Neural cell (in vitro differentiated cells): ENCODE measurements at regions not wholly inside any gene's neighbourhood (a gene's known extent, or its start where the extent isn't known, plus 50 kb on each side); places are given as distances from the start of the nearest gene placed in this dataset.

Experiments
- EP300 ChIP-seq: fragments of 450-650 bp; conservative IDR thresholded peaks from 2 replicates; pipeline ENCODE4 v1.6.1; 2014; ENCODE audit warnings: antibody characterized with exemption, mild to moderate bottlenecking, moderate library complexity; ENCODE audit not compliant: poor library complexity, severe bottlenecking
- MXI1 ChIP-seq: fragments of 450-650 bp; conservative IDR thresholded peaks from 2 replicates; pipeline ENCODE4 v1.6.1; 2014; ENCODE audit warnings: antibody characterized with exemption, mild to moderate bottlenecking; ENCODE audit not compliant: poor library complexity, severe bottlenecking
- POLR2AphosphoS5 ChIP-seq: IDR thresholded peaks from 2 replicates; pipeline ENCODE4 v1.6.1; 2012
- TF ChIP-seq, protein P1 (sequence below): IDR thresholded peaks from 2 replicates; pipeline ENCODE4 v1.6.1; 2012; ENCODE audit warnings: borderline replicate concordance

DNA sequence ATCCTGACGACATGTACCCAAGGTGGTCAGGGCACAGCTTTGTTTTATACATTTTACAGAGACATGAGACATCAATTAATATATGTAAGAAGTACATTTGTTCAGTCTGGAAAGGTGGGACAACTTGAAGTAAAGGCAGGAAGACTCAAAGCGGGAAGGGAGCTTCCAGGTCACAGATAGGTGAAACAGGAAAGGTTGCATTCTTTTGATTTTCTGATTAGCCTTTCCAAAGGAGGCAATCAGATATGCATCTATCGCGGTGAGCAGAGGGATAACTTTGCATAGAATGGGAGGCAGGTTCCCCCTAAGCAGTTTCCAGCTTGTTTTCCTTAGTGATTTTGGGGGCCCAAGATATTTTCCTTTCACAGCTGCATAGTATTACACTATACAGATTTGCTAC, 358.4 kb downstream of the GLUD2 start:
- no peak for TF ChIP-seq POLR2AphosphoS5
- no peak for TF ChIP-seq MXI1
- TF ChIP-seq, protein P1, sequence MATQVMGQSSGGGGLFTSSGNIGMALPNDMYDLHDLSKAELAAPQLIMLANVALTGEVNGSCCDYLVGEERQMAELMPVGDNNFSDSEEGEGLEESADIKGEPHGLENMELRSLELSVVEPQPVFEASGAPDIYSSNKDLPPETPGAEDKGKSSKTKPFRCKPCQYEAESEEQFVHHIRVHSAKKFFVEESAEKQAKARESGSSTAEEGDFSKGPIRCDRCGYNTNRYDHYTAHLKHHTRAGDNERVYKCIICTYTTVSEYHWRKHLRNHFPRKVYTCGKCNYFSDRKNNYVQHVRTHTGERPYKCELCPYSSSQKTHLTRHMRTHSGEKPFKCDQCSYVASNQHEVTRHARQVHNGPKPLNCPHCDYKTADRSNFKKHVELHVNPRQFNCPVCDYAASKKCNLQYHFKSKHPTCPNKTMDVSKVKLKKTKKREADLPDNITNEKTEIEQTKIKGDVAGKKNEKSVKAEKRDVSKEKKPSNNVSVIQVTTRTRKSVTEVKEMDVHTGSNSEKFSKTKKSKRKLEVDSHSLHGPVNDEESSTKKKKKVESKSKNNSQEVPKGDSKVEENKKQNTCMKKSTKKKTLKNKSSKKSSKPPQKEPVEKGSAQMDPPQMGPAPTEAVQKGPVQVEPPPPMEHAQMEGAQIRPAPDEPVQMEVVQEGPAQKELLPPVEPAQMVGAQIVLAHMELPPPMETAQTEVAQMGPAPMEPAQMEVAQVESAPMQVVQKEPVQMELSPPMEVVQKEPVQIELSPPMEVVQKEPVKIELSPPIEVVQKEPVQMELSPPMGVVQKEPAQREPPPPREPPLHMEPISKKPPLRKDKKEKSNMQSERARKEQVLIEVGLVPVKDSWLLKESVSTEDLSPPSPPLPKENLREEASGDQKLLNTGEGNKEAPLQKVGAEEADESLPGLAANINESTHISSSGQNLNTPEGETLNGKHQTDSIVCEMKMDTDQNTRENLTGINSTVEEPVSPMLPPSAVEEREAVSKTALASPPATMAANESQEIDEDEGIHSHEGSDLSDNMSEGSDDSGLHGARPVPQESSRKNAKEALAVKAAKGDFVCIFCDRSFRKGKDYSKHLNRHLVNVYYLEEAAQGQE, result no peak
- no peak for TF ChIP-seq EP300
